Muscle of leg (tissue), 3 donors: ENCODE measurements at regions not wholly inside any gene's neighbourhood (a gene's known extent, or its start where the extent isn't known, plus 50 kb on each side); places are given as distances from the start of the nearest gene placed in this dataset.
"Not testable (repeated sequence)": the region's sequence is repeated elsewhere in the genome, so short reads cannot be mapped to it uniquely, and the experiment has no call there.

Experiments used
- DNase-seq: peaks from one replicate; pipeline ENCODE4 v3.0.0; 2013
- H3K27ac ChIP-seq: one replicate; pipeline ENCODE4 v1.5.1; 2013; ENCODE audit warnings: mild to moderate bottlenecking, low read length, control low read depth
- H3K27me3 ChIP-seq: one replicate; pipeline ENCODE4 v1.6.1; 2013; ENCODE audit warnings: low read length; ENCODE audit not compliant: control insufficient read depth, insufficient read depth
- H3K36me3 ChIP-seq: one replicate; pipeline ENCODE4 v1.6.1; 2013; ENCODE audit warnings: low read length; ENCODE audit not compliant: control insufficient read depth, insufficient read depth
- H3K4me1 ChIP-seq: one replicate; pipeline ENCODE4 v1.6.1; 2013; ENCODE audit warnings: low read length; ENCODE audit not compliant: control insufficient read depth, insufficient read depth
- H3K4me3 ChIP-seq: one replicate; pipeline ENCODE4 v1.5.1; 2013; ENCODE audit warnings: low read length, control low read depth
- H3K9me3 ChIP-seq: replicated peaks from 2 replicates; pipeline ENCODE4 v1.6.1; 2013; ENCODE audit warnings: low read depth, low read length; ENCODE audit not compliant: control insufficient read depth
- WGBS: methylation state at CpG from one replicate; pipeline ENCODE4 v1.1.5; 2013; ENCODE audit warnings: missing lambda C conversion rate; ENCODE audit not compliant: insufficient coverage; 5-methylcytosine and 5-hydroxymethylcytosine counted together

- no peak overlapping the region for H3K27ac ChIP-seq
- H3K27me3 ChIP-seq = no peaks in the 10 kb centered on the region
- H3K36me3 ChIP-seq = no peaks in the 10 kb centered on the region
- no peaks in the 10 kb centered on the region for H3K4me1 ChIP-seq
- peaks cover 43% of the 10 kb centered on the region for H3K9me3 ChIP-seq
- no peak overlapping the region for H3K4me3 ChIP-seq
- DNase-seq = no peak
- WGBS = 54% methylated on average over 4 of the region's 6 CpGs
Observed at GRCh38 chr20:28562510-28562898, 2695.0 kb upstream of the DEFB115 start.

- peaks cover 43% of the 10 kb centered on the region for H3K9me3 ChIP-seq
- H3K36me3 ChIP-seq, H3K27ac ChIP-seq, H3K27me3 ChIP-seq, DNase-seq, H3K4me3 ChIP-seq, H3K4me1 ChIP-seq: not testable (repeated sequence)
- 72% methylated on average over 6 of the region's 6 CpGs for WGBS
Observed at GRCh38 chr20:28562899-28563521, 2694.5 kb upstream of the DEFB115 start.

GRCh38 chr20:28564024-28564423, 2693.4 kb upstream of the DEFB115 start:
- H3K36me3 ChIP-seq, DNase-seq, H3K4me1 ChIP-seq, H3K27ac ChIP-seq, H3K27me3 ChIP-seq, H3K4me3 ChIP-seq: not testable (repeated sequence)
- H3K9me3 ChIP-seq = peaks cover 38% of the 10 kb centered on the region
- WGBS = 63% methylated on average over 4 of the region's 4 CpGs

- H3K4me3 ChIP-seq, H3K4me1 ChIP-seq, H3K27ac ChIP-seq, H3K36me3 ChIP-seq, H3K27me3 ChIP-seq, DNase-seq: not testable (repeated sequence)
- 66% methylated on average over 9 of the region's 12 CpGs for WGBS
- peaks cover 31% of the 10 kb centered on the region for H3K9me3 ChIP-seq
Observed at GRCh38 chr20:28564688-28565463, 2692.6 kb upstream of the DEFB115 start.

- H3K36me3 ChIP-seq, DNase-seq, H3K27me3 ChIP-seq, H3K9me3 ChIP-seq, H3K27ac ChIP-seq, H3K4me1 ChIP-seq, H3K4me3 ChIP-seq: not testable (repeated sequence)
- WGBS = no CpG with 5 or more reads among the region's 3 CpGs
Observed at GRCh38 chr20:28575991-28576390, 2681.5 kb upstream of the DEFB115 start.

GRCh38 chr20:28591680-28592079, 2665.8 kb upstream of the DEFB115 start:
- not testable (repeated sequence) for H3K27ac ChIP-seq, H3K9me3 ChIP-seq

GRCh38 chr20:28593383-28593782, 2664.1 kb upstream of the DEFB115 start:
- not testable (repeated sequence) for H3K27me3 ChIP-seq, DNase-seq, H3K4me1 ChIP-seq, H3K27ac ChIP-seq, H3K36me3 ChIP-seq, H3K4me3 ChIP-seq, H3K9me3 ChIP-seq
- WGBS = no CpG with 5 or more reads among the region's 4 CpGs

More at GRCh38 chr20:28591680-28592079, 2665.8 kb upstream of the DEFB115 start:
- WGBS = no CpG with 5 or more reads among the region's 3 CpGs
- not testable (repeated sequence) for H3K4me3 ChIP-seq, H3K27me3 ChIP-seq, DNase-seq, H3K36me3 ChIP-seq, H3K4me1 ChIP-seq

GRCh38 chr20:28594476-28594875, 2663.0 kb upstream of the DEFB115 start:
- H3K27ac ChIP-seq, H3K4me1 ChIP-seq, H3K9me3 ChIP-seq, H3K36me3 ChIP-seq, H3K27me3 ChIP-seq, DNase-seq, H3K4me3 ChIP-seq: not testable (repeated sequence)
- WGBS = 92% methylated on average over 3 of the region's 7 CpGs

GRCh38 chr20:28602006-28602402, 2655.5 kb upstream of the DEFB115 start:
- H3K27ac ChIP-seq, H3K27me3 ChIP-seq, H3K36me3 ChIP-seq, H3K9me3 ChIP-seq, H3K4me1 ChIP-seq, DNase-seq: not testable (repeated sequence)
- WGBS = 0% methylated on average over 3 of the region's 7 CpGs
- H3K4me3 ChIP-seq = peak overlapping the region; percentile 44

GRCh38 chr20:28602403-28603217, 2654.9 kb upstream of the DEFB115 start:
- WGBS = 6% methylated on average over 67 of the region's 71 CpGs
- peak overlapping the region; percentile 44 for H3K4me3 ChIP-seq
- H3K4me1 ChIP-seq, H3K36me3 ChIP-seq, H3K9me3 ChIP-seq, H3K27me3 ChIP-seq: not testable (repeated sequence)
- DNase-seq = peak; percentile 88
- peak overlapping the region; percentile 42 for H3K27ac ChIP-seq
